GM23338 (cell line): ENCODE measurements at regions not wholly inside any gene's neighbourhood (a gene's known extent, or its start where the extent isn't known, plus 50 kb on each side); places are given as distances from the start of the nearest gene placed in this dataset.

Source experiments
- ATAC-seq: fragments of 200-7000 bp; cut with Tn5 transposase; 3 replicates; pipeline ENCODE4 v1.9.1; 2020
- DNase-seq: peaks from one replicate; pipeline ENCODE4 v3.0.0-alpha.2; 2015; ENCODE audit warnings: low spot score
- H2AFZ ChIP-seq: fragments of 200-600 bp; sonication (generic); 2 replicates; pipeline ENCODE4 v1.8.0; 2016; ENCODE audit warnings: antibody characterized with exemption, mild to moderate bottlenecking, moderate library complexity
- H3F3A ChIP-seq: fragments of 200-600 bp; sonication (generic); replicated peaks from 2 replicates; pipeline ENCODE4 v1.8.0; 2017; ENCODE audit warnings: antibody characterized with exemption, mixed run types, low read depth
- H3K27ac ChIP-seq: fragments of 200-600 bp; sonication (generic); 2 replicates; pipeline ENCODE4 v1.6.1; 2016; ENCODE audit warnings: low read depth
- H3K27me3 ChIP-seq: fragments of 200-600 bp; sonication (generic); 2 replicates; pipeline ENCODE4 v1.8.0; 2016; ENCODE audit warnings: mild to moderate bottlenecking, mixed run types, moderate library complexity; ENCODE audit not compliant: insufficient read depth
- H3K36me3 ChIP-seq: fragments of 200-600 bp; sonication (generic); 2 replicates; pipeline ENCODE4 v1.8.0; 2016; ENCODE audit warnings: mild to moderate bottlenecking; ENCODE audit not compliant: insufficient read depth
- H3K4me1 ChIP-seq: fragments of 200-600 bp; sonication (generic); 2 replicates; pipeline ENCODE4 v1.8.0; 2016; ENCODE audit warnings: mild to moderate bottlenecking, moderate library complexity; ENCODE audit not compliant: insufficient read depth
- H3K4me2 ChIP-seq: fragments of 200-600 bp; sonication (generic); 2 replicates; pipeline ENCODE4 v1.7.1; 2017; ENCODE audit warnings: mixed run types
- H3K4me3 ChIP-seq: fragments of 200-600 bp; sonication (generic); 2 replicates; pipeline ENCODE4 v1.6.1; 2016; ENCODE audit warnings: mixed run types
- H3K79me2 ChIP-seq: fragments of 200-600 bp; sonication (generic); replicated peaks from 2 replicates; pipeline ENCODE4 v1.8.0; 2017; ENCODE audit warnings: mild to moderate bottlenecking; ENCODE audit not compliant: insufficient read depth
- H3K9me2 ChIP-seq: fragments of 200-600 bp; sonication (generic); 2 replicates; pipeline ENCODE4 v1.8.0; 2017; ENCODE audit not compliant: insufficient read depth
- H4K20me1 ChIP-seq: fragments of 200-600 bp; sonication (generic); replicated peaks from 2 replicates; pipeline ENCODE4 v1.8.0; 2017; ENCODE audit warnings: mild to moderate bottlenecking; ENCODE audit not compliant: insufficient read depth
- H3K27ac Mint-ChIP-seq: 2 replicates; pipeline ENCODE4 v1.8.0; 2020; ENCODE audit warnings: inconsistent platforms, mild to moderate bottlenecking, moderate library complexity, mixed read lengths
- H3K27me3 Mint-ChIP-seq: 3 replicates; pipeline ENCODE4 v1.8.0; 2022; ENCODE audit warnings: low read depth, mild to moderate bottlenecking, moderate library complexity, mixed read lengths, inconsistent platforms; ENCODE audit not compliant: insufficient read depth, poor library complexity
- H3K36me3 Mint-ChIP-seq: 3 replicates; pipeline ENCODE4 v1.8.0; 2021; ENCODE audit warnings: low read depth, mild to moderate bottlenecking, inconsistent platforms, moderate library complexity, mixed read lengths
- H3K4me1 Mint-ChIP-seq: 3 replicates; pipeline ENCODE4 v1.8.0; 2020; ENCODE audit warnings: mild to moderate bottlenecking, inconsistent platforms, mixed read lengths
- H3K4me3 Mint-ChIP-seq: 3 replicates; pipeline ENCODE4 v1.8.0; 2021; ENCODE audit warnings: moderate library complexity, mild to moderate bottlenecking, inconsistent platforms, mixed read lengths
- H3K9me3 Mint-ChIP-seq: 3 replicates; pipeline ENCODE4 v1.8.0; 2020; ENCODE audit warnings: moderate library complexity, mild to moderate bottlenecking, inconsistent platforms, mixed read lengths
- CREB1 ChIP-seq: fragments of 250-450 bp; sonication (Bioruptor Pico); IDR thresholded peaks from 2 replicates; pipeline ENCODE4 v1.5.0; 2020; ENCODE audit warnings: low read depth, mild to moderate bottlenecking, moderate library complexity
- EZH2phosphoT487 ChIP-seq: fragments of 200-600 bp; sonication (generic); IDR thresholded peaks from one replicate; pipeline ENCODE4 v1.8.1; 2018; ENCODE audit warnings: antibody characterized with exemption; ENCODE audit not compliant: unreplicated experiment
- JUNB ChIP-seq: IDR thresholded peaks from one replicate; pipeline ENCODE4 v1.6.1; 2016; ENCODE audit warnings: antibody characterized with exemption; ENCODE audit not compliant: unreplicated experiment
- POLR2AphosphoS5 ChIP-seq: IDR thresholded peaks from 2 replicates; pipeline ENCODE4 v1.6.1; 2016; ENCODE audit warnings: antibody characterized with exemption, low read depth
- ZNF114 ChIP-seq: fragments of 250-450 bp; sonication (Bioruptor Pico); IDR thresholded peaks from 2 replicates; pipeline ENCODE4 v1.5.0; 2020; ENCODE audit warnings: mild to moderate bottlenecking, moderate library complexity
- TF ChIP-seq, protein P1 (sequence below): IDR thresholded peaks from 2 replicates; pipeline ENCODE4 v1.6.1; 2016; ENCODE audit warnings: antibody characterized with exemption
- TF ChIP-seq, protein P2 (sequence below): fragments of 250-450 bp; sonication (Bioruptor Pico); IDR thresholded peaks from 2 replicates; pipeline ENCODE4 v1.5.0; 2020; ENCODE audit warnings: mild to moderate bottlenecking, moderate library complexity

DNA sequence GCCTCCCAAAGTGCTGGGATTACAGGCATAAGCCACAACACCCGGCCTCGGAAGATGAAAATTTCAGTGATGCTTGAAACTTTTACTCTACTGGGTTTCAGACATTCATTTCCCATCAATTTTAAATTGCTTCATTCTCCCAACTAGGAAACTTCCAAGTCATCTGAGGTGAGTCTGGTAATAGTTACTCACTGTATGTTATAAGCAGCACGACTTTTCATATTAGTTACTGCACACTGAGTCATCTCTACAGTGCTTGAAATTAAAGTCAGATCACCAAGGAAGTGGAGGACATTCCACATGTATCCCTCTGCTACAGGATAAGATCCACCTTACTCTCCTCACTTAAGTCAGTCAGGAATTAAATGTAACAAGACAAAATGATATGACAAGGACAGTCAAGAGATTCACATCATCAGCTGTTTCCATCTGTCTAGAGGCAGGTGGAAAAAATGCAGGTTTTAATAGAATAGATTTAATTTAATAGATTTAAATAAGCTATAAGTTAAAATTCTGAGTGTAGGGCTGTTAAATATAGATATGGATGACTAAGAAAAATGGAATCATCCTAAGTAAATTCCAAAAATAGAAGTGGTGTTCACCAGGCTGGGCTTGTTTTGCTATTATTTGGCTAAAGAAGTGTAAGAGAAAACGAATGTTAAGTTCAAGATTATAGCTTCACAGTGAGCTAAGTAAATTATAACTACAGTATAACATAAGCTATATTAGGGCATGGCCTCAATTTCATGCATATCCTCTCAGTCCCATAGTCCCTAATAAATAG lies 104.4 kb downstream of the TMCO5A start (continued):
- TF ChIP-seq, protein P1, sequence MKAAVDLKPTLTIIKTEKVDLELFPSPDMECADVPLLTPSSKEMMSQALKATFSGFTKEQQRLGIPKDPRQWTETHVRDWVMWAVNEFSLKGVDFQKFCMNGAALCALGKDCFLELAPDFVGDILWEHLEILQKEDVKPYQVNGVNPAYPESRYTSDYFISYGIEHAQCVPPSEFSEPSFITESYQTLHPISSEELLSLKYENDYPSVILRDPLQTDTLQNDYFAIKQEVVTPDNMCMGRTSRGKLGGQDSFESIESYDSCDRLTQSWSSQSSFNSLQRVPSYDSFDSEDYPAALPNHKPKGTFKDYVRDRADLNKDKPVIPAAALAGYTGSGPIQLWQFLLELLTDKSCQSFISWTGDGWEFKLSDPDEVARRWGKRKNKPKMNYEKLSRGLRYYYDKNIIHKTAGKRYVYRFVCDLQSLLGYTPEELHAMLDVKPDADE: no peak
- no peak for TF ChIP-seq EZH2phosphoT487
- TF ChIP-seq, protein P2, sequence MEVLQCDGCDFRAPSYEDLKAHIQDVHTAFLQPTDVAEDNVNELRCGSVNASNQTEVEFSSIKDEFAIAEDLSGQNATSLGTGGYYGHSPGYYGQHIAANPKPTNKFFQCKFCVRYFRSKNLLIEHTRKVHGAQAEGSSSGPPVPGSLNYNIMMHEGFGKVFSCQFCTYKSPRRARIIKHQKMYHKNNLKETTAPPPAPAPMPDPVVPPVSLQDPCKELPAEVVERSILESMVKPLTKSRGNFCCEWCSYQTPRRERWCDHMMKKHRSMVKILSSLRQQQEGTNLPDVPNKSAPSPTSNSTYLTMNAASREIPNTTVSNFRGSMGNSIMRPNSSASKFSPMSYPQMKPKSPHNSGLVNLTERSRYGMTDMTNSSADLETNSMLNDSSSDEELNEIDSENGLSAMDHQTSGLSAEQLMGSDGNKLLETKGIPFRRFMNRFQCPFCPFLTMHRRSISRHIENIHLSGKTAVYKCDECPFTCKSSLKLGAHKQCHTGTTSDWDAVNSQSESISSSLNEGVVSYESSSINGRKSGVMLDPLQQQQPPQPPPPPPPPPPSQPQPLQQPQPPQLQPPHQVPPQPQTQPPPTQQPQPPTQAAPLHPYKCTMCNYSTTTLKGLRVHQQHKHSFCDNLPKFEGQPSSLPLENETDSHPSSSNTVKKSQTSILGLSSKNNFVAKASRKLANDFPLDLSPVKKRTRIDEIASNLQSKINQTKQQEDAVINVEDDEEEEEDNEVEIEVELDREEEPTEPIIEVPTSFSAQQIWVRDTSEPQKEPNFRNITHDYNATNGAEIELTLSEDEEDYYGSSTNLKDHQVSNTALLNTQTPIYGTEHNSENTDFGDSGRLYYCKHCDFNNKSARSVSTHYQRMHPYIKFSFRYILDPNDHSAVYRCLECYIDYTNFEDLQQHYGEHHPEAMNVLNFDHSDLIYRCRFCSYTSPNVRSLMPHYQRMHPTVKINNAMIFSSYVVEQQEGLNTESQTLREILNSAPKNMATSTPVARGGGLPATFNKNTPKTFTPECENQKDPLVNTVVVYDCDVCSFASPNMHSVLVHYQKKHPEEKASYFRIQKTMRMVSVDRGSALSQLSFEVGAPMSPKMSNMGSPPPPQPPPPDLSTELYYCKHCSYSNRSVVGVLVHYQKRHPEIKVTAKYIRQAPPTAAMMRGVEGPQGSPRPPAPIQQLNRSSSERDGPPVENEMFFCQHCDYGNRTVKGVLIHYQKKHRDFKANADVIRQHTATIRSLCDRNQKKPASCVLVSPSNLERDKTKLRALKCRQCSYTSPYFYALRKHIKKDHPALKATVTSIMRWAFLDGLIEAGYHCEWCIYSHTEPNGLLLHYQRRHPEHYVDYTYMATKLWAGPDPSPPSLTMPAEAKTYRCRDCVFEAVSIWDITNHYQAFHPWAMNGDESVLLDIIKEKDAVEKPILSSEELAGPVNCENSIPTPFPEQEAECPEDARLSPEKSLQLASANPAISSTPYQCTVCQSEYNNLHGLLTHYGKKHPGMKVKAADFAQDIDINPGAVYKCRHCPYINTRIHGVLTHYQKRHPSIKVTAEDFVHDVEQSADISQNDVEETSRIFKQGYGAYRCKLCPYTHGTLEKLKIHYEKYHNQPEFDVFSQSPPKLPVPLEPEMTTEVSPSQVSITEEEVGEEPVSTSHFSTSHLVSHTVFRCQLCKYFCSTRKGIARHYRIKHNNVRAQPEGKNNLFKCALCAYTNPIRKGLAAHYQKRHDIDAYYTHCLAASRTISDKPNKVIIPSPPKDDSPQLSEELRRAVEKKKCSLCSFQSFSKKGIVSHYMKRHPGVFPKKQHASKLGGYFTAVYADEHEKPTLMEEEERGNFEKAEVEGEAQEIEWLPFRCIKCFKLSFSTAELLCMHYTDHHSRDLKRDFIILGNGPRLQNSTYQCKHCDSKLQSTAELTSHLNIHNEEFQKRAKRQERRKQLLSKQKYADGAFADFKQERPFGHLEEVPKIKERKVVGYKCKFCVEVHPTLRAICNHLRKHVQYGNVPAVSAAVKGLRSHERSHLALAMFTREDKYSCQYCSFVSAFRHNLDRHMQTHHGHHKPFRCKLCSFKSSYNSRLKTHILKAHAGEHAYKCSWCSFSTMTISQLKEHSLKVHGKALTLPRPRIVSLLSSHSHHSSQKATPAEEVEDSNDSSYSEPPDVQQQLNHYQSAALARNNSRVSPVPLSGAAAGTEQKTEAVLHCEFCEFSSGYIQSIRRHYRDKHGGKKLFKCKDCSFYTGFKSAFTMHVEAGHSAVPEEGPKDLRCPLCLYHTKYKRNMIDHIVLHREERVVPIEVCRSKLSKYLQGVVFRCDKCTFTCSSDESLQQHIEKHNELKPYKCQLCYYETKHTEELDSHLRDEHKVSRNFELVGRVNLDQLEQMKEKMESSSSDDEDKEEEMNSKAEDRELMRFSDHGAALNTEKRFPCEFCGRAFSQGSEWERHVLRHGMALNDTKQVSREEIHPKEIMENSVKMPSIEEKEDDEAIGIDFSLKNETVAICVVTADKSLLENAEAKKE (CRISPR knock-in tag): no peak
- no peak for TF ChIP-seq ZNF114 (CRISPR knock-in tag)
- TF ChIP-seq CREB1 (CRISPR knock-in tag): no peak
- TF ChIP-seq JUNB: no peak
- TF ChIP-seq POLR2AphosphoS5: no peak

DNA sequence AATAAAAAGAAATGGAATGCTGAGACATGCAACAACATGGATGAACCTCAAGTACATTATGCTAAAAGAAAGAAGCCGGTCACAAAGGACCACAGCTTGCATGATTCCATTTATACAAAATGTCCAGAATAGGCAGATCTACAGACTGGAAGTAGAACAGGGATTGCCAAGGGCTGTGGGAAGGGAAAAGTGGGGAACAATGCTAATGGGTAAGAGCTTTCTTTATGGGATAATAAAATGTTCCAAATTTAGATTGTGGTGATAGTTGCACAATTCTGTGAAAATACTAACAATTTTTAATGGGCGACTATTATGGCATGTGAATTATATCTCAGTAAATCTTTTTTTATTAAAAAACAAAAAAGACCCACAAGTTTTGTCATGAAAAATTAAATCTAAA lies 106.2 kb downstream of the TMCO5A start:
- H3K4me3 Mint-ChIP-seq: no peak overlapping the region
- H3K4me3 ChIP-seq: no peak overlapping the region
- ATAC-seq: no peak
- H3K27me3 ChIP-seq: no peaks in the 10 kb centered on the region
- no peak overlapping the region for H3K4me2 ChIP-seq
- no peaks in the 10 kb centered on the region for H3F3A ChIP-seq
- no peak overlapping the region for H3K27ac Mint-ChIP-seq
- H3K4me1 ChIP-seq: 0 out of 2 replicates have a peak, but pooled peaks cover 5% of the 10 kb centered on the region
- no peaks in the 10 kb centered on the region for H4K20me1 ChIP-seq
- no peak for TF ChIP-seq EZH2phosphoT487
- TF ChIP-seq, protein P2 (CRISPR knock-in tag): no peak
- H3K79me2 ChIP-seq: no peaks in the 10 kb centered on the region
- H3K36me3 Mint-ChIP-seq: no peaks in the 10 kb centered on the region
- H3K4me1 Mint-ChIP-seq: peaks cover 14% of the 10 kb centered on the region
- no peaks in the 10 kb centered on the region for H3K9me3 Mint-ChIP-seq
- H2AFZ ChIP-seq: no peak overlapping the region
- no peak for DNase-seq
- no peaks in the 10 kb centered on the region; the same call in 1 of the 2 replicates for H3K9me2 ChIP-seq
- no peaks in the 10 kb centered on the region for H3K27me3 Mint-ChIP-seq
- H3K27ac ChIP-seq: no peak overlapping the region
- no peaks in the 10 kb centered on the region for H3K36me3 ChIP-seq
